HCEC 1CT (cell line): ENCODE measurements at regions not wholly inside any gene's neighbourhood (a gene's known extent, or its start where the extent isn't known, plus 50 kb on each side); places are given as distances from the start of the nearest gene placed in this dataset.

Experiments
- DNase-seq: peaks from one replicate; pipeline ENCODE4 v3.0.0-alpha.2; 2017

- DNase-seq = no peak
These were observed 1535.2 kb downstream of the PLA2G4A start for GRCh38 chr1:188363943-188364342.

- DNase-seq = no peak
These were observed 1536.2 kb downstream of the PLA2G4A start for GRCh38 chr1:188364927-188365449.

- DNase-seq = peak; percentile 23
These were observed 1537.1 kb downstream of the PLA2G4A start for GRCh38 chr1:188365874-188366273.

- DNase-seq = no peak
These were observed 1538.9 kb downstream of the PLA2G4A start for GRCh38 chr1:188367661-188368060.

GRCh38 chr1:188371295-188371806 lies 1542.6 kb downstream of the PLA2G4A start:
- peak; percentile 41 for DNase-seq

GRCh38 chr1:188372821-188373220 lies 1544.1 kb downstream of the PLA2G4A start:
- no peak for DNase-seq

GRCh38 chr1:188382851-188383250 lies 1554.1 kb downstream of the PLA2G4A start:
- no peak for DNase-seq

GRCh38 chr1:188386161-188386560 lies 1557.4 kb downstream of the PLA2G4A start:
- DNase-seq = no peak

- no peak for DNase-seq
These were observed 1557.9 kb downstream of the PLA2G4A start for GRCh38 chr1:188386666-188387065.

GRCh38 chr1:188394677-188395076 lies 1565.9 kb downstream of the PLA2G4A start:
- DNase-seq = no peak

- no peak for DNase-seq
These were observed 1568.8 kb downstream of the PLA2G4A start for GRCh38 chr1:188397521-188397920.

GRCh38 chr1:188402986-188403385 lies 1574.2 kb downstream of the PLA2G4A start:
- DNase-seq = no peak

- no peak for DNase-seq
These were observed 1577.9 kb downstream of the PLA2G4A start for GRCh38 chr1:188406636-188407035.

- no peak for DNase-seq
These were observed 1591.4 kb downstream of the PLA2G4A start for GRCh38 chr1:188420177-188420576.

- no peak for DNase-seq
These were observed 1594.3 kb downstream of the PLA2G4A start for GRCh38 chr1:188423073-188423472.

GRCh38 chr1:188424176-188424575 lies 1595.4 kb downstream of the PLA2G4A start:
- DNase-seq = no peak

- peak; percentile 96 for DNase-seq
These were observed 1596.9 kb downstream of the PLA2G4A start for GRCh38 chr1:188425687-188426086.

- peak; percentile 54 for DNase-seq
These were observed 1597.8 kb downstream of the PLA2G4A start for GRCh38 chr1:188426561-188426960.

- DNase-seq = no peak
These were observed 1598.9 kb downstream of the PLA2G4A start for GRCh38 chr1:188427642-188428041.

GRCh38 chr1:188429386-188429785 lies 1600.6 kb downstream of the PLA2G4A start:
- DNase-seq = peak; percentile 28

- no peak for DNase-seq
These were observed 1603.7 kb downstream of the PLA2G4A start for GRCh38 chr1:188432427-188432826.

GRCh38 chr1:188433425-188433824 lies 1604.7 kb downstream of the PLA2G4A start:
- peak; percentile 81 for DNase-seq

- DNase-seq = no peak
These were observed 1615.8 kb downstream of the PLA2G4A start for GRCh38 chr1:188444526-188444925.

GRCh38 chr1:188462837-188463236 lies 1634.1 kb downstream of the PLA2G4A start:
- DNase-seq = no peak

GRCh38 chr1:188463919-188464318 lies 1635.2 kb downstream of the PLA2G4A start:
- DNase-seq = peak; percentile 38
